ENCODE measurements at regions not wholly inside any gene's neighbourhood (a gene's known extent, or its start where the extent isn't known, plus 50 kb on each side); places are given as distances from the start of the nearest gene placed in this dataset.

DNA sequence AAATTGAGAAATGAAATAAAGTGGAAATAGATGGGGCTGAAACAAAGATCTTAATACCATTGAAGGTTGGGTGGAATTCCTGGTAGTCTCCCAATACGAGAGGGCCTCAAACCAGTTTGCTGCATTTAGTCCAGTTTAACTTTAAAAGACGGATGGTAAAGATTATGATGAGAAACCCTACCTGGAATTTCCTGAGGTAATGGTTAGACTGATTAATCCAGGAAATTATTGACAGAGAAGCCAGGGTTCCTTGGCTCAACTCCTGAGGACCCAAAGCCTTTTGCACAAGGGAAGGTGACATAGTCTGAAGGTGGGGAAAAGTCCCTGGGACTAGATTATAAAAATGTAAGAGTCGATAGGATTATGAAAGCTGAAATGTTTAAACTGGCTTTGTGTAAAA is 133.2 kb upstream of the SLITRK5 start:
- Histone ChIP-seq H3K4me3 (ENCODE audit: low read depth, low read length, poor library complexity, severe bottlenecking) (no peak overlapping the region), H3K9me3 (ENCODE audit: low read length) (no peaks in the 10 kb centered on the region), H2AFZ (ENCODE audit: low read length) (no peak overlapping the region), H3F3A (ENCODE audit: insufficient read depth, low read length) (no peaks in the 10 kb centered on the region), H3K79me2 (ENCODE audit: insufficient read depth, low read length) (no peaks in the 10 kb centered on the region), H3K4me2 (ENCODE audit: low read length) (no peak overlapping the region), H4K20me1 (ENCODE audit: insufficient read depth, low read length) (no peaks in the 10 kb centered on the region), H3K9ac (ENCODE audit: low read length) (no peak overlapping the region), H3K36me3 (ENCODE audit: insufficient read depth, low read length) (no peaks in the 10 kb centered on the region), H3K9me2 (ENCODE audit: low read depth, low read length) (no peaks in the 10 kb centered on the region), H3K4me1 (ENCODE audit: insufficient read depth, low read length, severe bottlenecking) (no peaks in the 10 kb centered on the region), H3K27me3 (ENCODE audit: insufficient read depth, low read length) (no peaks in the 10 kb centered on the region), H3K27ac (ENCODE audit: low read depth, low read length, poor library complexity, severe bottlenecking) (no peak overlapping the region)
- TF ChIP-seq, protein P1, sequence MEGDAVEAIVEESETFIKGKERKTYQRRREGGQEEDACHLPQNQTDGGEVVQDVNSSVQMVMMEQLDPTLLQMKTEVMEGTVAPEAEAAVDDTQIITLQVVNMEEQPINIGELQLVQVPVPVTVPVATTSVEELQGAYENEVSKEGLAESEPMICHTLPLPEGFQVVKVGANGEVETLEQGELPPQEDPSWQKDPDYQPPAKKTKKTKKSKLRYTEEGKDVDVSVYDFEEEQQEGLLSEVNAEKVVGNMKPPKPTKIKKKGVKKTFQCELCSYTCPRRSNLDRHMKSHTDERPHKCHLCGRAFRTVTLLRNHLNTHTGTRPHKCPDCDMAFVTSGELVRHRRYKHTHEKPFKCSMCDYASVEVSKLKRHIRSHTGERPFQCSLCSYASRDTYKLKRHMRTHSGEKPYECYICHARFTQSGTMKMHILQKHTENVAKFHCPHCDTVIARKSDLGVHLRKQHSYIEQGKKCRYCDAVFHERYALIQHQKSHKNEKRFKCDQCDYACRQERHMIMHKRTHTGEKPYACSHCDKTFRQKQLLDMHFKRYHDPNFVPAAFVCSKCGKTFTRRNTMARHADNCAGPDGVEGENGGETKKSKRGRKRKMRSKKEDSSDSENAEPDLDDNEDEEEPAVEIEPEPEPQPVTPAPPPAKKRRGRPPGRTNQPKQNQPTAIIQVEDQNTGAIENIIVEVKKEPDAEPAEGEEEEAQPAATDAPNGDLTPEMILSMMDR (IDR thresholded peaks at IDR 0.05; ENCODE audit: low read length) = no peak
- no peak for TF ChIP-seq EZH2 (IDR thresholded peaks at IDR 0.05; ENCODE audit: borderline replicate concordance, low read length)

DNA sequence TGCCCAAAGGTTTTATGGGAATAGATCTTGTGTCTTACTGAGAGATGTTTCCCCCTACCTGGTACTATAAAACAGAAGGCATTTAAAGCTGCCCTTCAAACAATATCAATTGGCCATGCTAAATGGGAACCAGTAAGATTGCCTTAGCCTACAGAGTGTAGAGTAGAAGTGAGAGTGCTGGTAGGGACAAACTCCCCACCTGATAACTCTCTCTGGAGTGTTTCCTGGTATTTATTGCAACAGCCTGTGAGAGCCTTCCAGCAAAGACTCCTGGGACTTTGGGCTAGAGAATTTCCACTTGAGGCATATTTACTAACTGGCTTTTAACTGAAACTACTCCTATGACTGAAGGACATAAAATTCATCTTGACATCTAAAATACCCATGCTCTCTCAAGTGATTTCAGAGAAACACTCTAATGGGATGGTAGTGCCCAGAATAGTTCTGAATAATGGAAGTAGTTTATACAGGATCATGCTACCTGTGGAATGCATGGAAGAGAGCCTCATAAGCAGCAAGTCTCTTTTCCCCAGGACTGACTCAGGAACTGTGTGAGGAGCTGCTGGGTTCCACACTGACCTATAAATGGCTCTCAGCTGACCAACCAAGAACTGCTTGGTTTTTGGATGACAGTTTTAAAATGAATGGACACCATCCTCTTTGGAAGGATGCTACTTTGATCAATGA is 132.7 kb upstream of the SLITRK5 start:
- Histone ChIP-seq H3K36me3 (ENCODE audit: insufficient read depth, low read length) (no peaks in the 10 kb centered on the region), H3K9me2 (ENCODE audit: low read depth, low read length) (no peaks in the 10 kb centered on the region), H4K20me1 (ENCODE audit: insufficient read depth, low read length) (no peaks in the 10 kb centered on the region), H3K27ac (ENCODE audit: low read depth, low read length, poor library complexity, severe bottlenecking) (no peak overlapping the region), H3K9me3 (ENCODE audit: low read length) (peaks cover 3% of the 10 kb centered on the region; the same call in 1 of the 2 replicates), H3K79me2 (ENCODE audit: insufficient read depth, low read length) (no peaks in the 10 kb centered on the region), H3K27me3 (ENCODE audit: insufficient read depth, low read length) (no peaks in the 10 kb centered on the region), H3K4me2 (ENCODE audit: low read length) (no peak overlapping the region), H3K4me3 (ENCODE audit: low read depth, low read length, poor library complexity, severe bottlenecking) (no peak overlapping the region), H3K9ac (ENCODE audit: low read length) (no peak overlapping the region), H3K4me1 (ENCODE audit: insufficient read depth, low read length, severe bottlenecking) (no peaks in the 10 kb centered on the region), H2AFZ (ENCODE audit: low read length) (no peak overlapping the region), H3F3A (ENCODE audit: insufficient read depth, low read length) (no peaks in the 10 kb centered on the region)
- no peak for TF ChIP-seq EZH2 (IDR thresholded peaks at IDR 0.05; ENCODE audit: borderline replicate concordance, low read length)
- TF ChIP-seq, protein P1 (IDR thresholded peaks at IDR 0.05; ENCODE audit: low read length) = no peak

DNA sequence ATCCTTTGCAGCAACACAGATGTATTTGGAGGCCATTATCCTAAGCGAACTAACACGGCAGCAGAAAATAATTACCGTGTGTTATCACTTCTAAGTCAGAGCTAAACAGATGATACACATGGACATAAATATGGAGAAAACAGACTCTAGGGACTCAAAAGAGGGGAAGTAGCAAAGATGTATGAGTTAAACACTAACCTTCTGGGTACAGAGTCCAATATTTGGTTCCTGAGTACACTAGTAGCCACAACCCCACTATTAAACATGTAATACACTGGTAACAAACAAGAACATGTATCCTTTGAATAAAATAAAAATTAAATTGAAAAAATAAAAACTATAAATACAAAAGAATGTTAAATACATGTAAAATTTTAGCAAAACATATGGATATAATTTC is 118.0 kb upstream of the SLITRK5 start:
- Histone ChIP-seq H3K4me2 (ENCODE audit: low read length) (no peak overlapping the region), H3K4me1 (ENCODE audit: insufficient read depth, low read length, severe bottlenecking) (no peaks in the 10 kb centered on the region), H3K9ac (ENCODE audit: low read length) (no peak overlapping the region), H3F3A (ENCODE audit: insufficient read depth, low read length) (no peaks in the 10 kb centered on the region), H3K79me2 (ENCODE audit: insufficient read depth, low read length) (no peaks in the 10 kb centered on the region), H3K27ac (ENCODE audit: low read depth, low read length, poor library complexity, severe bottlenecking) (no peak overlapping the region), H3K27me3 (ENCODE audit: insufficient read depth, low read length) (no peaks in the 10 kb centered on the region), H3K4me3 (ENCODE audit: low read depth, low read length, poor library complexity, severe bottlenecking) (no peak overlapping the region), H3K36me3 (ENCODE audit: insufficient read depth, low read length) (no peaks in the 10 kb centered on the region), H3K9me2 (ENCODE audit: low read depth, low read length) (no peaks in the 10 kb centered on the region), H3K9me3 (ENCODE audit: low read length) (no peaks in the 10 kb centered on the region), H4K20me1 (ENCODE audit: insufficient read depth, low read length) (no peaks in the 10 kb centered on the region), H2AFZ (ENCODE audit: low read length) (no peak overlapping the region)
- no peak for TF ChIP-seq EZH2 (IDR thresholded peaks at IDR 0.05; ENCODE audit: borderline replicate concordance, low read length)
- TF ChIP-seq, protein P1 (IDR thresholded peaks at IDR 0.05; ENCODE audit: low read length) = no peak

All from OCI-LY1 (cell line).